Hematopoietic multipotent progenitor cell treated with erythropoietin and hydrocortisone succinate and interleukin-3 and kit ligand, for 4 days (in vitro differentiated cells): ENCODE measurements at regions not wholly inside any gene's neighbourhood (a gene's known extent, or its start where the extent isn't known, plus 50 kb on each side); places are given as distances from the start of the nearest gene placed in this dataset.

Source experiments
- DNase-seq: peaks from one replicate; pipeline ENCODE4 v3.0.0-alpha.2; 2015

DNA sequence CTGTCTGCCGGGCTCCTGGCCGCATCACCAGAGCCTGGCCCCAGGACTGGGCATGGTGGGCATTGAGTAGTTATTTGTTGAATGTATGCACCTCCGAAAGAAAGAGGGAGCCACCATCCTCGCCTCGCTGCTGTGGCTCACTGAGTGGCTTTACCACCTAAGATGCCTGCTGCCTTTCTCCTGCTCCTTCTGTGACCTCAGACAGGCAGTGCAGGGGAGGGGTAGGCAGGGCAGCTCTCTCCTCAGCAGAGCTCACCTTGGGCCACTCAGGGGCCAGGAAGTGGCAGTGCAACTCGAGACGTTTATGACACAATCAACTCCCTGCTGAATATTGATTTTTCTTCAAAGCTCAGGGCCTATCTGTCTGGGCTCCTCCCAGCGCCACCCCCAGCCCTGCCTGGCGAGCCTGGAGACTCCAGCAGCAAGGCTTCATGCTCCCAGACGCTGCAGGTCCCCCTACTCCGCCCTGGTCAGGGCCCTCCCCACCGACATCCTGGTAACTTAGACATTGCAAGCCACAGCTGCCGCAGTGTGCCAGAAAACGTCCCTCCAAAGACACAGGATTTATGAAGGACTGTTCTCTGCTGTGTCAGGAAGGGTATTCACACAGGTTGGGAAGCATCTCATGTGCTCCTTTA lies 84.3 kb upstream of the DIO3 start:
- no peak for DNase-seq

DNA sequence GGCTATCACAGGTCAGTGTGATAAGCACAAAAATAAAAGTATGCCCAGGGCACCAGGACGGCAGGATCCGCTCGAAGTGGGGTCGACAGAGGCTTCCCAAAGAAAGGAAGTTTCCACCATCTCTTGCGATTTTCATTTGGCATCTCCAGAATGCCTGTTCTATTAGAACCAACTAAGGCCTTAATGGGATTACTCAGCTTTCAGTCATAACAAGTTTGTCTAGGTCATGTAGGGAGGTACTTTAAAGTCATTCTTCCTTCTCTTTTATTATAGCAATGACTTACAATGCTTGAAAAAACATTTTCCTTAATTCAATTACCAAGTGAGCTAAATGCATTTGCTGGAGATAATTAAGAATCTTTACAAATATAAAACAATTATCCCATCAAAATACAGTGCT lies 83.6 kb upstream of the DIO3 start:
- no peak for DNase-seq

DNA sequence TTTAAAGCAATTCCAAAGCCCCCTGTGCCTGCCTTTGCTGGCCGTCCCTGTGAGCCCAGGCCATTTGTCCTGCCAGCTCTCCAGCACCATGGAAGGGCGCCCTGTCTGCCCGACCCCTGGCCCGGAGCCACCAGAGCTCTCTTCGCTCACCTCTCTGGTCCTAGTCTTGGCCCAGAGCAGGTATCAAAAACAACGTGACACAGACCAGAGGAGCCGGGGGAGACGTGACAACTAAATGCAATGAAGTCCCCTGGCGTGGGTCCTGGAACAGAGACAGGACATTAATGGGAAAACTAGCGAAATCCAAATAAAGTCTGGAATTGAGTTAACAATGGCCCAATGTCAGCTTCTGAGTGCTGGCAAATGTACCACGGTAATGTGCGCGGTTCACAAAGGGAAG lies 83.2 kb upstream of the DIO3 start:
- no peak for DNase-seq

DNA sequence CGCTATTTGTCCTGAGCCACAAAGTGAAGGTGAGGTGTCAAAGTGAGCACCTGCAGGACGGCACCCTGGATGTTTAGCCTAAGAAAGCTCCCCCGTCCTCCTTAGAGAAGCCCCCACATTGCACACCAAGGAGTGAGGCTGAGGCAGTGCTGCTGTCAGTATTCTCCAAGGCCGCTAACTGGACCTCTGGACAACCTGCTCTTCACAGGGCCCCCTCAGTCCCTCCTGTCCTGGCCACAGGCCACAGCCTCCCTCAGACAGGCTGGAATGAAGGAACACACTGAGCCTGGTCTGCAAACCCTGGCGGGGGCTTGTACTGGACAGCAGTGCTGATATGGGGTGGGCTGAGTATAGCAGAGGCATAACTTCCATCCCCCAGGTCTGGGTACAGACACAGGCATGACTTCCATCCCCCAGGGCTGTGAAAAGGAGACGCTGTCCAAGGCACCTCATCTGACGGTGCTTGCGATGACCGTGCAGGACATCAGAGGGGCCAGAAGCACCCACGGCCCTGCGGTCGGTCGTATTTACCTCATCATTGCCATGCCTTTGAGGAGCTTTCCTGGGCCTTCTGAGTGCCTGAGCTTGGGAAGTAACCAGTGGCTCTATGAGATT lies 82.4 kb upstream of the DIO3 start:
- DNase-seq: no peak

DNA sequence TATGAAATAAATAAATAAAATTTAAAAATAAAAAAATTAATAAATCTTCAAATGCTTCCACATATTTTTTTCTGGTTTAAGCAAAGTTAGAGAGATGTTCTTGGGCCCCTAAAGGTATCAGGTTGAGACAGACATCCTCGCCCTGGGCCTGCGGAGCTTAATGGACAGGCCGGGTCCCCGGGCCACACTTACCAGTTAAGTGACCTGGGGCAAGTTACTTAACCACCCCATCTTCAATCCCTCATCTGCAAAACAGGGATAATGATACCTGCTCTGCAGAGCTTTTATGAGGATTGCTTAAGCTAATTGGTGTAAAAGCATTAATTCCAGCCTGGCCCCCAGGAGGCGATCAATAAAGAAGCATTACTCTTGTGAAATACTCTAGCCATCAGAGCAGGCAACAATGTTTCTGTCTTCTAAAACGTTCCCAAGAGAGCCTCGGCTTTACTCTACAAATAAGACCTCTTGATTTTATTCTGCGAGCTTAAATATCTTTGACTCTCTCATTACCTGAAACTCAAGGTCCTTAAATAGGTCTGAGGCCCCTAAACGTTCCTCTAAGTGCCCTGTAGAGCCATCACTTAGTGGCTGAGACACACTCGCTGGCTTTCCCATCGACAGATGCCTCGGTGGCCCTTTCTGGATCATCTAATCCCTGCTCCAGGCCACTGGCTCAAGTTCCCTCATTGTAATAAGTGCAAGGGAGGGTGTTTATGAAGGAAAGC lies 81.1 kb upstream of the DIO3 start:
- no peak for DNase-seq

DNA sequence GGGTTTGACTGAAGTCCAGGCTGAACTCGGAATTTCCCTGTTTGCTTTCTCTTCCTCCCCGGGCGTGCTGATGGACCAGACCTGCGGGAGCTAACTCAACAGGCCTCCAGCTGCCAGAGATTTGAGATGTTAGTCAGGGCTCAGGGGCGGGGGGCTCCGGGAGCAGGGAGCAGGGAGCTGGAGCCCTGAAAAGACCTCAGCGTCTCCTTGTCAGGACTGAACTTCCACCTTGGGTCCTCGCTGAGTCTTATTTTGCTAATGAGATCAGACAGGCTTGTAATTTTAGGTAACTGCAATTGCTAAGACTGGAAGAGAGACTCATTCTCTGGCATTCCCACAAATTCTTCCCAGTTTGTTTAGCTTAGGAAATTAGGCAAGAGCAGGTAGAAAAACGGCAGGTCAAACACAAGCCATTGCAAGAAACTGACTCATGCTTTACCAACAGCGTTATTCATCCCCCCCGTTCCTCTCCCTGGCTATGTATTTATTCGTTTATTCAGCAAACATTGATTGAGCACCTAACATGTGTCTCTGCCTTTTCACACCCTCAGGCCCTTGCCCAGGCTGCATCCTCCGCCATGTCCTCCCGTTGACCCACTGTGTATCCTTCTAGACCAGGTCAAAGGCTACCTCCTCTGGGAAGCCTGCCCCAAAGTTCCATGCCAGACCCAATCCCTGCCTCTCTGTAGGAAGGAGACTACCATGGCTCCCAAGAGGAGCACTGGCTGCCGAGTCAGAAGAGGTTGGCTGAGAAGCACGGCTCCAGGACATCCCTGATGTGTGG lies 80.4 kb upstream of the DIO3 start:
- no peak for DNase-seq

DNA sequence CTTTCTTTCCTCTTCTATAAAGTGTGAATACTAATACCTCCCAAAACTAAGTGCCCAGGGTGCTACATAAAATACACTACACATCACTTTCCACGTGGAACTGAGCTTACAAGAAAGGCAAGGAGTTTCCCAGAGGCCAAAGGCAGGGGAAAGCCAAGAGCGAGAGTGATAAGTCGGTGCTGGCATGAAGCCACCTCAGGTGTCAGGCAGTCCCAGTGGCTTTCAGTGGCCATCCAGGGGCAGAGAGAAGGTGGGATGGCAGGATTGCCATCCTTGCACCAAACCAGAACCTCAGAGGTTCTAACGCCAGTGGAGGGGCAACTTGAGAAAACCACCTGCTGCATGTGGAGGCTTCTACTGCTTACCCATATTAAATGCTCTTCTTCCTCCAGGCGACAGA lies 79.7 kb upstream of the DIO3 start:
- DNase-seq: no peak

DNA sequence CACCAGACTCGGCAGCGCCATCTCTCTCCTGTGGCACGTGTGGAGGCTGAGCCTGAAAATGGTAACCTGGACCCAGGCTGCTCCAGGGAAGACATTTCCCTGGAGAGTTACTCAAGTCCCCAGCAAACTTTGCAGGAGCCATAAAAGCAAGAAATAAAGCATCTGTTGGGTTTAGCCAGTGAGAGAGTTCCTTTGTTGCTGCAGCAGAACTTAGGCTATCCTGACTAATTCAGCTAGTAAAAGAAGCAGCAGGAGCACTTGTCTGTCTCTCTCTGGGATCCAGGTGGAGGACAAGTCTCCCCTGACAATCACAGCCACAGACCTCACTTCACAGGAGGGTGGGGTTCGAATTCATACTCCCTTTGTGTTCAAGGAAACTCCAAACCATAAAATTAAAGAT lies 79.2 kb upstream of the DIO3 start:
- no peak for DNase-seq

DNA sequence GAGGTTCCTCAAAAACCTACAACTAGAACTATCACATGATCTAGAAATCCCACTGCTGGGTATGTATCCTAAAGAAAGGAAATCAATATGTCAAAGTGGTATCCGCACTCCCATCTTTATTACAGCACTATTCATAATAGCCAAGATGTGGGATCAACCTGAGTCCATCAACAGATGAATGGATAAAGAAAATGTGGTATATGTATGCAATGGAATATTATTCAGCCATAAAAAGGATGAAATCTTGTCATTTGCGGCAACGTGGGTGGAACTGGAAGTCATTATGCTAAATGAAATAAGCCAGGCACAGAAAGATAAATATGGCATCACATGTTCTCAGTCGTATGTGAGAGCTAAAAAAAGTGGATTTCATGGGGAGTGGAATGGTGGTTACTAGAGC lies 77.5 kb upstream of the DIO3 start:
- no peak for DNase-seq

DNA sequence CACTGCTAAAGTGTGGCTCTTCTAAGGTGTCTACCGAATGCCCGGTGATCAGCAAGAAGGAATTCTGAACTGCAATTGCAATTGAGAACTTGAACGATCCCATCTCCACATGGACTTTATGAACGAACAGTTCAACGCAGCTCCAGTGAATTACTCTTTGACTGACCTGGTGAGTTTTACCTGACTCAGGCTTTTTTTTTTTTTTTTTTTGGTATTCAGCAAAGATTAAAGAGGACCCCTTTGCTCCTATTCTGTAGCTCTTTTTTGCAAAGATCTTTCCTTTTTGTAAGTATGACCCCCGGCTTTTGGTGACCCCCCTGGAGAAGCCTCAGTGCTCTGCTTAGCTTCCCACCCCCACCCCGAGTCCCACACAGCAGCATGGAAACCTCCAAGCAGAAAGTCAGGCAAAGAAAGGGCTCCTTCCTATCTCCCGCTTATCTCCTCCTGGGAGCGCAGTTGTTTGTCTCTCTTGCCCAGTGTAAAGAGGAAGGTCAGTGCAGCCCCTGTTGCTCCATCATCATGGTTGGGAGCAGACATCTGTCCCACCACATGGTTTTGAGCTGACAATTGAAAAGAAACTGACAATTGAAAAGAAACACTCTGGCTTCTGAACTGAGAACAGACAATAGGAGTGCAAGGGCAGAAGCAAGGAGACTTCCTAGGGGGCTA lies 72.1 kb upstream of the DIO3 start:
- DNase-seq: no peak

DNA sequence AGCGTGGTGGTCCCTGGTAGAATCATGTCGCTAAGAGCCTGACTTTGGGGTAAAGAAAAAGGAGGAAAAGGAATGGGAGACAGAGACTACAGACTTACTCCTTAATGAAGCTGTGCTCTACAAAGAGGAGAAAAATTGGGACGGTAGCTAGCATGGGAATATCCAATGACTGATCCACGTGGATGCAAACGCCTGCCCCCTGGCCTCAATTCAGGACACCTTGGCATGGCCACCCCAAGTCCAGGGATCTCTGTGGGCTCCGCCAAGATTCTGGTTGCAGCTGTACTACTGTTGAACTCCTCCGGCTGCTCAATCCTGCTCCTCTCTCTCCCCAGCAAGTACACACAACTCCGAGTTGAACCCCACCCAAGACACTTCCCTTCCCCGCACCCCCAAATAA lies 70.5 kb upstream of the DIO3 start:
- no peak for DNase-seq

DNA sequence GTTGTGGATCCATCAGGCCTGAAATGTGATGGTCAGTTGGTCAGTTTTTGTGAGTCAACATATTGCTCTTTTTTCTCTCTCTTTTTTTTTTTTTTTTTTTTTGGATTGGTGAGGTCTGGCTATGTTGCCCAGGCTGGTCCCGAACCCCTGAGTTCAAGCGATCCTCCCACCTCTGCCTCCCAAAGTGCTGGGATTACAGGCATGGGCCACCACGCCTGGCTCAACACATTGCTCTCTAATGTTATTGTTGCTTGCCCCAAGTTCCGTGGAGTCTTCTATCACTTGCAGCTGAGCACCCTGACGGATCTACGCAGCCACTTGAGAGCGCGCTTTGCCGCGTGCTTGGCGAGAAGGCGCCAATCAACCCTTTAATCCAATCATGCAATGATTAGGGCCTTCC lies 69.5 kb upstream of the DIO3 start:
- DNase-seq: no peak

DNA sequence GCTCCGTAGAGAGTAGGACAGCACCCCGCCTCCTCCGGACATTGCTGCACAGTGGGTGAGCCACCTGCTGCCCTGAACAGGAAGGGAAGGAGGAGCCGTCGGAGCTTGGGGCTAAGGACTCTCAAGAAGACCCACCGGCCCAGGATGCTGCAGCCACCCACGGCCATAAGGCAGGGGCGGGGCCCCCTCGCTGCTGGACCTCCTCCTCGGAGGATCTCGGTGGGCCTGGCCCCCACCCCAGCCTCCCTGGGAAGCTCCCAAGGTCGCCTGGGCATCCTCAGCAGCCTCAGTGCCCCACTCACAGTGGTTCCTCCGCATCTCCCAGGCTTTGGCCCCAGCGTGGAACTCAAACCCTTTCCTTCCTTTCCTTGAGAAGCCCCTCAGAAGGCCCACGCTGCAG lies 68.6 kb upstream of the DIO3 start:
- DNase-seq: no peak

DNA sequence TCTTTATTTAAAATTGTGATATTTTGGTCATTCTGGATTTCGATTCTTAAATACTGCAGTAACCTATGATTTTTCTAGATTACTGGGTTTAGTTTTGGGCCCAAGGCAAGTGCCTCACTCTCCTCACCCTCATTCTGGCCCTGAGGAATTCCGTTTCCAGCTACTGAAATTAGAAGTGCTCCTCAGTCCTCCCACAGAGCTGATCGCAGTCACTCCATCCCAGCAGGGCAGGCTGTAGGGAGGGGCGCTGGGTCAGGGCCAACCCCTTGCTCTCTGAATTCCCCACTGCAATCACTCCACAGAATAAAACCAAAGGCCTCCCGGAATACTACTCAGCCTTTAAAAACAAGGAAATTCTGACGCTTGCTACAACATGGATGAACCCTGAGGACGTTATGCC lies 66.5 kb upstream of the DIO3 start:
- no peak for DNase-seq

DNA sequence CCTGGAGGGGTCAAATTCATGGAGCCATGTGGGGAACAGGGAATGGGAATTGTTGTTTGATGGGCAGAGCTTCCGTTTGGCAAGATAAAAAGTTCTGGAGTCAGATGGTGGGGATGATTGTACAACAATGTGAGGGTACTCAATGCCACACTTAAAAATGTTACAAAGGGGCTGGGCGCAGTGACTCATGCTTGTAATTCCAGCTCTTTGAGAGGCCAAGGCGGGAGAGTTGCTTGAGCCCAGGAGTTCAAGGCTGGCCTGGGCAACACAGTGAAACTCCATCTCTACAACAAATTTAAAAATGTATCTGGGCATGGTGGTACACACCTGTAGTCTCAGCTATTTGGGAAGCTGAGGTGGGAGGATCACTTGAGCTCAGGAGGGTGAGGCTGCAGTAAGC lies 66.0 kb upstream of the DIO3 start:
- no peak for DNase-seq

DNA sequence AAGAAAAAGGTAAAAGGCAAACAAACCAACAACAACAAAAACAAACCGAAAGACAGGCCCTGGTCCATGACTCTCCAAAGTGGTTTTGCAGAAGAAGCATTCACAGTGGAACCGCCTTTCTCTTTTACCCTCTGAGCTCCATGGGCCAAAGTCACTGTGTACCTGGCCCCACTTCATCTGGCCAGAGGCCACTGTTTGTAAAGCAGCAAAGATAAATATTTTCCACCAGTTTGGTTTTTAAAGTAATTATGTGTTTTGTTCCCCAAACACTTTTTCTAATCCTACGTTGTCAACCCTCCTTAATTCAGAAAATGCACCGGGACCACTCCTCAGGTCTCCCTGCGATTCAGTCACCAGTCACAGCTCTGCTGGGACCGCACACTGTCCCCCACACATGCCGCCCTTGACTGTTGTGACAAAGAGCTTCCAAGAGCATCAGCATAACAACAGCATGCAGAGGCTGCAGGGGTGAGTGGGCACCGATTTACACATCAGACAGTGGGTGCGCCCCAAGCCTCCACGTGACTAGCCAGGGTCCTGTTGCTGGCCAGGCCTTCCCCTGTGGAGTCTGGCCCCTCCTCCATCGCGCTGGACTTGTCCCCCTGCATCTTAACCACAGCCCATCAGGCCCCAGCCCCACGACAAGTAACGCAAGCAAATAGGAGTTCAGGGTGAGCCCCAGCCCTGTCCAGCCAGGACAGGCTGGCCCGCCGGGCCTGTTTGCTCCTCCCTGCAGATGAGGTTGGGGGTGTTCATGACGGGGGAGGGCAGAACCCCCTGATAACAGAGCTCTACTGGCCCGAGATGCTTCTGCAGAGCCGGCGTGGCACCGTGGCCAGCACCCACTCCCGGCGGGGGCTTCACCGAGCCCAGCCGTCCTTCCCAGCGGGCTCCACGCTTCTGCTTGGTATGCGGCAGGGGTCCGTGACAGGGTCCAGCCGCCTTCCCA lies 65.2 kb upstream of the DIO3 start:
- no peak for DNase-seq

DNA sequence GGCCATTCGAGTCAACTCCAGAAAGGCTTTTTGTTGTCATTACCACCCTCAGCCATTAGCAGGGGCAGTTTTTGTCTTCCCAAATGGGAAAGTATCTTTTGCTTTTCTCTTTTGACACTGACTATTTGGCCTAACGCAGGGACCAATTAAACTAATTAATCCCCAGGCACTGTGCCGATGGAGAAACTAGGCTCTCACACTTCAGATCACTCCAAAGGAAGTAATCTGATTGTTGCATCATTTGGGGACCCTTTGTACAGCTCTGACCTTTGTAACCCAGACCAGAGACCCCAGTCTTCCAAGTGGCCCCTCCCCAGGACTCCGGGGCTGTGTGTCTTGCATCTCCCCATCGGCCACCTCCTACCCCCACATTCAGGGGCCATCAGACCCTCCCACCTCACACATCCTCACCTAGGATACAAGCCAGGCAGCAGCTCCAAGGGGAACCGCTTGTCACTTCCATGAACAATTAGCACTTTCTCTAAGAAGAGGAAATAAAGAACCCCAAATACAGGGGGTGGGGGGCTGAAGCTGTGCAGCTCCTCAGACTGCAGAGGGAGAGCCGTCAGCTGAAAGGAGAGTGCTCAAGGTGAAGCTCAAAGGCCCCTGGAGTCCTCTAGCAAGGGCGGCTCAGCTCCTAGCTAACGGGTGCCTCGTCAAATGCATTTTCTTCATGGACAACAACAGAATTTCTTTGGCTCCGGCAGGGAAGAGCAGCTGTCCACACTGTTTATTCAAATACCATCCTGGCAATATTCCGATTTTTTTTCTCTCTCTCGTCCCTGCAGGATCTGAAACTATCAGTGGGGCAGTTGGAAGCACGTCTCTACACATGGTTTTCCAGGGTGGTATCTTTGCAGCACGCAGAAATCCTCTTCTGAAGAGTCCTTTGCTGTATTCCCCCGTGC lies 64.3 kb upstream of the DIO3 start:
- no peak for DNase-seq

DNA sequence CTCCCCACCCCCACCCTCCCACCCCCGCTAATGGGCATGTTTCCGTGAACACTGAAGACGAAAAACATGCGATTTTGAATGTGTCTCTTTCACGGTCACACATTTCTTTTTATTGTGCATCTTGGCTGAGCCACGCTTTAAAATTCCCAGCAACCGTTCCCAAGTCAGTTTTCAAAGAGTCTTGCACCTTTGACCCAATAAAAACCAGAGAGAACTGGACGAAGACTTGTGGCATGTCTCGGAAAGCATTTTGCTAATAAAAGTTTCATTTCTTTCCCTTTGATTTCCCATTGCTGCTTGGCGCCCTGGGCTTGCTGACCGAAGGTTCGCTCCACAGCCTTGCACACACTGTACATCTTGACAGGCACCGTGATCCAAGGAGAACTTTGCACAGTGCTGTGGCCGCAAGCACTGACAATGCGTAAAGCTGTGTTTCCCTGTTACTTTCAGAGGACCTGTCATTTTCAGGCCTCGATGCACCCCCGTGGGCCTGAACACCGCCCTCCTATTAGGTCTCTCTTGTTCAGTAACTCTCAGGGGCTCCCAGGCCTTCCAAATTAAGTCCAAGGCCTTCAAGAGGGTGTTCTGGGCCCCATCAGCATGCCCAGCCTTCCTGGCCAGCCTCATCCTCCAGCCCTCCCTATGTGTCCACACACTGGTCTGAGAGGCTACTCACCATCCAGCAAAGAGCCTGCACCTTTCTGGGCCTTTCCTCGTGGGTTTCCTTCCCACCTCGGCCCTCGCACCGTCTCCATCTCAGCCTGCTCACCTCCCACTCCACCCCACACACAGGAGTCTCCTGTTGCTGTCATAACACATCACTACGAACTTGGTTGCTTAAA lies 63.4 kb upstream of the DIO3 start:
- DNase-seq: no peak

DNA sequence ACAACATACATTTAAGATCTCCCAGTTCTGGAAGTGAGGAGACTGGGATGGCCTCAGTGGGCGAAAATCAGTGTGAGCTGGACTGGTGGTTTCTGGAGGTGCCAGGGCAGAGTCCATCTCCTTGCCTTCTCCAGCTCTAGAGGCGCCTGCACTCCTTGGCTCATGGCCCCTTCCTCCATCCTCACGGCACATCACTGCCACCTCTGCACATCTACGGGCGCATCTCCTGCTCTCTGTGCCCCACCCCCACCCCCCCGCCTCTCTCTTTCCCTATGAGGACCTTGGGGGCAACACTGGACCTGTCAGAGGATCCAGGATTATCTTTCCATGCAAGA lies 62.8 kb upstream of the DIO3 start:
- no peak for DNase-seq

DNA sequence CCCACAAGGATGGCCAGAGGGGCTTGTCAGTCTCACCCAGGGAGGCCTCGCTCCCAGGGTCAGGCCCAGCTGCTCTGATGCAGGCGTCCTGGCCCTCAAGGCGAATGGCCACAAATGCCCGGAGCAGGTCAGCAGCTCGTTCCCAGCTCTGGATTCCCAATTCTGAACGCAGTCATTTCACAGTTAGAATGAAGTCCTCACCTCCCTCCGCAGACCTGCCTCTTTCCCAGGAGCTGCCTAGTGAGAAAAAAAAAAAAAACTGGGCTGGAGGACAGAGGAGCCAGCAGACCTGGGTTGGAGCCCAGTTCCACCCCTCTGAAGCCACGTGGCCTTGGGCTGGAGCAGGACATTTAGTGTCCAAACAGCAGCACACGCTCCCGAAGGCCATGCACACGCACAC lies 62.2 kb upstream of the DIO3 start:
- DNase-seq: no peak
